ENCODE measurements at regions not wholly inside any gene's neighbourhood (a gene's known extent, or its start where the extent isn't known, plus 50 kb on each side); places are given as distances from the start of the nearest gene placed in this dataset.

DNA sequence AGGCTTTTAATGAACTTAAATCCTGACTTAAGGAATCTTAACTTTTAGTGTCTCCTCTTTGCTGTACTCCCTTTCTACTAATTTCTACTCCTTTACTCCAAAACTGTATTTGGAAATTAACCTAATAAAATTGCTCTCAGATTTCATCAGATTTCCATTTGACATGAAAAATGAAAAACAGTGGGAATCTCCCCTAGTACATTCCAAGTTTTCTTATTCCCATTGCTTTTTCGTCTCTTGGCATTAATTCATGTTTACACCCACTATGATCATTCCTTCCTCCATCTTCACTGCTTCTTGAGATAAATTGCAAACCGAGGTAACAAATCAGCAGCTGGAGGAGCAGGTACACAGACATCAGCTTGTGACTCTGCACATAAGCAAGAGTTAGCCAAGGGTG, 208.7 kb downstream of the VGLL3 start:
- no peak for TF ChIP-seq EZH2phosphoT487 (IDR thresholded peaks at IDR 0.05; ENCODE audit: insufficient read depth, low read depth)
- no peak for TF ChIP-seq EZH2 (IDR thresholded peaks at IDR 0.05; ENCODE audit: insufficient read depth, poor library complexity, severe bottlenecking)

All from GM23248 (cell line).